ENCODE measurements at regions not wholly inside any gene's neighbourhood (a gene's known extent, or its start where the extent isn't known, plus 50 kb on each side); places are given as distances from the start of the nearest gene placed in this dataset.

- H3K4me1 ChIP-seq = peaks cover 0 to 11% of the 10 kb centered on the region in 2 donors
- intact Hi-C loops (cut with DNase I; ENCODE audit: low total_unique reads) = no loop called here
- no peaks in the 10 kb centered on the region for H3K9me3 ChIP-seq
- peak overlapping the region; percentile 2 to 8 for H3K27ac ChIP-seq
- H3K4me3 ChIP-seq = no peak overlapping the region
- no peak for DNase-seq (ENCODE audit: low spot score in 2 of 2)
- no peaks in the 10 kb centered on the region for H3K36me3 ChIP-seq
- no peaks in the 10 kb centered on the region for H3K27me3 ChIP-seq
- TF ChIP-seq POLR2A (IDR thresholded peaks at IDR 0.05) (no peak), CTCF (IDR thresholded peaks at IDR 0.05) (no peak), POLR2AphosphoS5 (IDR thresholded peaks at IDR 0.05) (no peak)
These were observed 57.0 kb downstream of the PHLDA1 start for GRCh38 chr12:75974323-75975187.

GRCh38 chr12:75971253-75971652 is 60.3 kb downstream of the PHLDA1 start:
- Histone ChIP-seq H3K4me1 (no peaks in the 10 kb centered on the region), H3K9me3 (no peaks in the 10 kb centered on the region), H3K4me3 (no peak overlapping the region), H3K36me3 (no peaks in the 10 kb centered on the region), H3K27me3 (no peaks in the 10 kb centered on the region), H3K27ac (no peak overlapping the region)
- no peak for TF ChIP-seq POLR2A (IDR thresholded peaks at IDR 0.05)
- TF ChIP-seq POLR2AphosphoS5 (IDR thresholded peaks at IDR 0.05) = no peak
- TF ChIP-seq CTCF (IDR thresholded peaks at IDR 0.05) = no peak
- intact Hi-C loops (cut with DNase I; ENCODE audit: low total_unique reads) = no loop called here
- DNase-seq (ENCODE audit: low spot score in 2 of 2) = no peak

GRCh38 chr12:75970310-75970709 is 61.3 kb downstream of the PHLDA1 start:
- intact Hi-C loops (cut with DNase I; ENCODE audit: low total_unique reads) = no loop called here
- DNase-seq (ENCODE audit: low spot score in 2 of 2) = no peak
- no peak for TF ChIP-seq POLR2A (IDR thresholded peaks at IDR 0.05)
- no peak for TF ChIP-seq CTCF (IDR thresholded peaks at IDR 0.05)
- no peak for TF ChIP-seq POLR2AphosphoS5 (IDR thresholded peaks at IDR 0.05)

GRCh38 chr12:75969768-75970167 is 61.8 kb downstream of the PHLDA1 start:
- TF ChIP-seq POLR2AphosphoS5 (IDR thresholded peaks at IDR 0.05) (no peak), CTCF (IDR thresholded peaks at IDR 0.05) (no peak), POLR2A (IDR thresholded peaks at IDR 0.05) (no peak)
- H3K27ac ChIP-seq = peak overlapping the region in 1 of 2 donors; percentile 4
- H3K27me3 ChIP-seq = no peaks in the 10 kb centered on the region
- no peaks in the 10 kb centered on the region for H3K9me3 ChIP-seq
- DNase-seq (ENCODE audit: low spot score in 2 of 2) = no peak
- H3K4me1 ChIP-seq = no peaks in the 10 kb centered on the region
- no peaks in the 10 kb centered on the region for H3K36me3 ChIP-seq
- intact Hi-C loops (cut with DNase I; ENCODE audit: low total_unique reads) = no loop called here
- H3K4me3 ChIP-seq = no peak overlapping the region

More at GRCh38 chr12:75970310-75970709, 61.3 kb downstream of the PHLDA1 start:
- Histone ChIP-seq H3K27ac (no peak overlapping the region), H3K4me3 (no peak overlapping the region), H3K9me3 (no peaks in the 10 kb centered on the region), H3K4me1 (no peaks in the 10 kb centered on the region), H3K36me3 (no peaks in the 10 kb centered on the region), H3K27me3 (no peaks in the 10 kb centered on the region)

GRCh38 chr12:75965661-75966060 is 65.9 kb downstream of the PHLDA1 start:
- DNase-seq (ENCODE audit: low spot score in 2 of 2) = no peak
- Histone ChIP-seq H3K4me1 (no peaks in the 10 kb centered on the region), H3K4me3 (no peak overlapping the region), H3K36me3 (no peaks in the 10 kb centered on the region), H3K27ac (no peak overlapping the region), H3K9me3 (no peaks in the 10 kb centered on the region), H3K27me3 (no peaks in the 10 kb centered on the region)
- intact Hi-C loops (cut with DNase I; ENCODE audit: low total_unique reads) = no loop called here
- TF ChIP-seq CTCF (IDR thresholded peaks at IDR 0.05) (no peak), POLR2A (IDR thresholded peaks at IDR 0.05) (no peak), POLR2AphosphoS5 (IDR thresholded peaks at IDR 0.05) (no peak)

Data from breast epithelium (tissue), 4 donors.